ENCODE measurements at regions not wholly inside any gene's neighbourhood (a gene's known extent, or its start where the extent isn't known, plus 50 kb on each side); places are given as distances from the start of the nearest gene placed in this dataset.

GRCh38 chr2:144570566-144570965 lies 50.6 kb upstream of the ZEB2 start:
- no TSS peak for BruUV-seq (replicated peaks)
- H3K36me3 ChIP-seq (ENCODE audit: low read depth, low read length), result no peaks in the 10 kb centered on the region
- no peaks in the 10 kb centered on the region for H3K9me3 ChIP-seq (ENCODE audit: low read length)
- no peaks in the 10 kb centered on the region for H4K20me1 ChIP-seq (ENCODE audit: low read length)
- H3K9me2 ChIP-seq (replicated peaks; ENCODE audit: low read length), result no peaks in the 10 kb centered on the region
- no peaks in the 10 kb centered on the region for H3K79me2 ChIP-seq (ENCODE audit: low read length)
- H3K4me2 ChIP-seq (ENCODE audit: low read length), result no peak overlapping the region
- H3K27me3 ChIP-seq (ENCODE audit: low read length), result no peaks in the 10 kb centered on the region
- ATAC-seq, result no peak
- ChIA-PET POLR2A (ENCODE audit: unreplicated experiment) (no interaction called here), CTCF (no interaction called here)
- no peaks in the 10 kb centered on the region for H3F3A ChIP-seq (ENCODE audit: low read length, unreplicated experiment)
- no peak overlapping the region for H3K27ac ChIP-seq (ENCODE audit: low read length)
- no peak for DNase-seq
- no peaks in the 10 kb centered on the region for H3K4me1 ChIP-seq (ENCODE audit: insufficient read depth, low read length)
- TF ChIP-seq EZH2phosphoT487 (IDR thresholded peaks at IDR 0.05; ENCODE audit: borderline replicate concordance, low read length) (no peak), EZH2 (IDR thresholded peaks at IDR 0.05; ENCODE audit: low read length, unreplicated experiment) (no peak)
- TF ChIP-seq, protein P1, sequence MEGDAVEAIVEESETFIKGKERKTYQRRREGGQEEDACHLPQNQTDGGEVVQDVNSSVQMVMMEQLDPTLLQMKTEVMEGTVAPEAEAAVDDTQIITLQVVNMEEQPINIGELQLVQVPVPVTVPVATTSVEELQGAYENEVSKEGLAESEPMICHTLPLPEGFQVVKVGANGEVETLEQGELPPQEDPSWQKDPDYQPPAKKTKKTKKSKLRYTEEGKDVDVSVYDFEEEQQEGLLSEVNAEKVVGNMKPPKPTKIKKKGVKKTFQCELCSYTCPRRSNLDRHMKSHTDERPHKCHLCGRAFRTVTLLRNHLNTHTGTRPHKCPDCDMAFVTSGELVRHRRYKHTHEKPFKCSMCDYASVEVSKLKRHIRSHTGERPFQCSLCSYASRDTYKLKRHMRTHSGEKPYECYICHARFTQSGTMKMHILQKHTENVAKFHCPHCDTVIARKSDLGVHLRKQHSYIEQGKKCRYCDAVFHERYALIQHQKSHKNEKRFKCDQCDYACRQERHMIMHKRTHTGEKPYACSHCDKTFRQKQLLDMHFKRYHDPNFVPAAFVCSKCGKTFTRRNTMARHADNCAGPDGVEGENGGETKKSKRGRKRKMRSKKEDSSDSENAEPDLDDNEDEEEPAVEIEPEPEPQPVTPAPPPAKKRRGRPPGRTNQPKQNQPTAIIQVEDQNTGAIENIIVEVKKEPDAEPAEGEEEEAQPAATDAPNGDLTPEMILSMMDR (conservative IDR thresholded peaks at IDR 0.05; ENCODE audit: low read depth, low read length), result no peak
- H3K4me3 ChIP-seq (ENCODE audit: low read length), result no peak overlapping the region
- H2AFZ ChIP-seq (ENCODE audit: low read length), result no peak overlapping the region
- intact Hi-C loops (cut with micrococcal nuclease), result no loop called here
- no peak overlapping the region for H3K9ac ChIP-seq (ENCODE audit: low read length)

Measured in PC-3 (cell line).